RCC 7860 (cell line): ENCODE measurements at regions not wholly inside any gene's neighbourhood (a gene's known extent, or its start where the extent isn't known, plus 50 kb on each side); places are given as distances from the start of the nearest gene placed in this dataset.
"Not testable (repeated sequence)": the region's sequence is repeated elsewhere in the genome, so short reads cannot be mapped to it uniquely, and the experiment has no call there.

Experiments used
- DNase-seq: peaks from one replicate; pipeline ENCODE4 v3.0.0-alpha.2; 2015; ENCODE audit warnings: low spot score
- FAIRE-seq: peaks from 2 replicates; lab custom pipeline; 2012; peaks lifted over from hg19 to GRCh38; lab: Jason Lieb, UNC

DNA sequence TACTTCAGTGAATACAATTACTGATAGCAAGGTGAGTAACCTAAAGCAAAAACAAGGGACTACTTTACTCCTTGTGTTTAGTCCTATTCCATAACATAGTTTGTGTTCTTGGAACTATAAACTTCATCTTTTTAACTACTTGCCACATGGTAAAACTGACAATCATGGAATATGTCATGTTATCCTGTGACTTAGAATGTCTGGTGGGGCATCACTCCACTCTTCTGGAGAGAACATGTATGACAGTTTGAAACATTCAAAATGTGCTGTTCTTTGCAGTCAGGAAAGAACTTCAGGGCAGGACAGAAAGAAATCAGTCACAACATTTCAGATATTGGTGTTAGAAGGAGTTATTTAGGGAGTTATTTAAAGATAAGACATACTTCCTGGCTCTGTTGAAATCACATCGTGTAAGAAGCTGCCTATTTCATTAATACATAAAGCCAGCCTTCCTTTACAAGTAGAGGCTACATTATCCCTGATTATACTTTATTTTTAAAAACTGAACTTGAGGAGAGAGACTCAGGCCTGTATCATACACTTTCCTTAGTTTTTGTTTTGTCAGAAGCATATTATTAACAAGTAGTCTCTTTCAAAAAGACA is 184.9 kb downstream of the SPATA31A6 start:
- not testable (repeated sequence) for FAIRE-seq, DNase-seq

DNA sequence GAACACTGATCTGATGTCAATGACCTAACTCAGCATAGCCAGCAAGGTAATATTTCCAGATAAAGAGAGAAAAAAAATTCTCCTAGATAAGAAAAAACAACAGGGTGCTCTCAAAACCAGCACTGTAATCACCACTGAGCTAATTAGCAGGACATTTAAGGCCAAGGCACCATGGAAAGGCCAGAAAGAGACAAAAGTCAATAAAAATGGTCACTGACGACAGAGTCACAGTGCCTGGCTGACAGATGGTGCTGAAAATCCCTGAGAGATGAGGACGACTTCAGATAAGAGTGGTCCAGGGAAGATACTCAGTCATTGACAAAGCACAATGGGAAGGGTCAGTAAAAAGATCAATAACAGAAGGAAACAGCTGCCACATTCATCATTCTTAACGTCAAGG is 186.7 kb downstream of the SPATA31A6 start:
- not testable (repeated sequence) for DNase-seq, FAIRE-seq

- DNase-seq, FAIRE-seq: not testable (repeated sequence)
Observed at GRCh38 chr9:42371417-42371816, 188.0 kb downstream of the SPATA31A6 start.

GRCh38 chr9:42377530-42378417 is 194.3 kb downstream of the SPATA31A6 start:
- FAIRE-seq: not testable (repeated sequence)

GRCh38 chr9:42378418-42378815 is 195.0 kb downstream of the SPATA31A6 start:
- DNase-seq: no peak
- no peak for FAIRE-seq

More at GRCh38 chr9:42377530-42378417, 194.3 kb downstream of the SPATA31A6 start:
- DNase-seq: not testable (repeated sequence)

DNA sequence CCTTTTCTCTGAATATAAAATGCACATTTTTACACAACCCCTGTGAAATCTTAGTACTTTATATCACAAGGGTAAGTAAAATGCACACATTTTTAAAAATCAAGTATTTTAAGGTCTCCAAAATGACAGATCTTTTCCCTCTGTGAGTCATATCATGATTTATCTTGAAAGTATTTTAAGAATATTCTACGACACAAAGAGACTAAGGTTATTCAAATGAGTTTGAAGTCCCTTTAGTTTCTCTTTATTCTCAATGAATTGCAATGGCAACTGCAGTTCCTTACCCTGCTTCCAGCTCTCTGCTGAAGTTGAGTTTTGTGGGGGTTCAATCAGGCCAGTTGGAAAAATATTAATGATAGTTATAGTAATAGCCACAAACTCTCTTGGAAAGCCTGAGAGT is 196.1 kb downstream of the SPATA31A6 start:
- not testable (repeated sequence) for FAIRE-seq, DNase-seq

- not testable (repeated sequence) for DNase-seq, FAIRE-seq
Observed at GRCh38 chr9:42384585-42384984, 201.1 kb downstream of the SPATA31A6 start.

GRCh38 chr9:42385574-42386120 is 202.2 kb downstream of the SPATA31A6 start:
- DNase-seq, FAIRE-seq: not testable (repeated sequence)

- FAIRE-seq (no peak), DNase-seq (no peak)
Observed at GRCh38 chr9:42386477-42386876, 203.0 kb downstream of the SPATA31A6 start.

DNA sequence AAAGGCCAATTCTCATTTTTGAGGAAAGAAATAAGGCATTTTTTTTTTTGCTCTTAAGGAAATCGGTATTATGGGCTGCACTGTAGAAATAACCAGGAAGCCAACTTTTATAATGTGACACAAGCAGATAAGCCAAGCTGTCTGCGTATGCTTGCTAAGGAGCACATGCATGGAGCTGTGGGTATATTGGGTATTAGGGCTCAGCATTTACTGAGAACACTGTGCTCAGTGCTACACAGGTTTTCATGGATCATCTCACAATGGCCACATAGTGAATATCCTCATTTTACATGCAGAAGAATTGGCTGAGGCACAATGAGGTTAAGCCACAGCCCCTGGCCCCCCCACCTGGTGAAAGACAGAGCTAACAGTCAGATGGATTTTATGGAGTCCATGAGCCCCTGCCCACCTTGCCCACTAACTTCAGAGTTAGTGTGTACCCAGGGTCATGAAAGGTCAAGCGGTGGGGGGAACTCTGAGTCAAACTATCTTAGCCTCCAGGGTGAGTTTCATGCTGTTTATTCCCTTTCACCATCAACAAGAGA is 204.8 kb downstream of the SPATA31A6 start:
- DNase-seq (no peak), FAIRE-seq (no peak)

DNA sequence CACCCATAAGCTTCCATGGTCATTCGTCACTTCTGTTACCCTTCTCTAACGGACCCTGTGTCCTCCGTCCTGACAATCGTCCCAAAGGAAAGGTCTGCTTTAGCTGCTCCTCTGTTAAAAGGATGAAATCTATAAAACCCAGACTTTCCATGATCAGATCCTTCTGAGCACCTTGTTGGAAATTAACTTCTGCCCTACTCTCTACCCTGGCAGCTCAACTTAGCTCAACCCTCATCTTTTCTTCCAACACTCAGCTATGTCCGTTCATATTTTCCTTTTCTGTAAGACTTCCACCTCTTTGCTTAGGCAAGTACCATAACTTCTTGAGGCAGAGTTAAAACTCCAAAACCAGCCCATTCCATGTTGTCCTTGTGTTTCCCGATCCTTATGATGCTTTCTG is 205.4 kb downstream of the SPATA31A6 start:
- FAIRE-seq (no peak), DNase-seq (no peak)

DNA sequence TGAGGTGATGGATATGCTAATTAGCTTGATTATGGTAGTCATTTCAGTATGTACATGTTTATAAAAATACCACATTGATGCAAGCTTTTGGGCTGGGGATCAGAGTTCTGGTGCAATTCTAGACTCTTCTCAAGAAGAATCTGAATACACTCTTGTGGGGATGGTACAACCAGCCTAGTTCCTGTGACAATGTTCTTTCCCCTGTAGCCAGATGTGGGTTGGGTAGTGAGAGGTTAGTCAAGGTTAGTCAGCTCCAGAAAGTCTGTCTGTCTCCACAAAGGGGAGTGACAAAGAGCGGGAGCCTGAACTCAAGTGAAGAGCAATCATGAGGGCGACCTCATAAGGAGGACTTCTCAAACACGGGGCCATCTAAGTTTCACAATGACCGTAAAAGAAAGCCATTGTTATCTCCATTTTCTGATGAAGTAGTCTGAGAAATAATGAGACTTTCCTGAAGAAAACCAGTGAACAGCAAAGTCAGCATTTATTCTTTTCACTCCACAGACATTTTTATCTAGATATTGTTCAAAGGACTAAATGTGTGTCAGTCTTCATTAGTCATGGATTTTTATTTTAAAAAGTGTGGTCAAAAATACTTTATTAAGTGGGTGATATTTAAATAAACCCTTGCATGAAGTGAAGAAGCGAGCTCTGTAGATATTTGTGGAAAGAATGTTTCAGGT is 209.5 kb downstream of the SPATA31A6 start:
- DNase-seq, FAIRE-seq: not testable (repeated sequence)

DNA sequence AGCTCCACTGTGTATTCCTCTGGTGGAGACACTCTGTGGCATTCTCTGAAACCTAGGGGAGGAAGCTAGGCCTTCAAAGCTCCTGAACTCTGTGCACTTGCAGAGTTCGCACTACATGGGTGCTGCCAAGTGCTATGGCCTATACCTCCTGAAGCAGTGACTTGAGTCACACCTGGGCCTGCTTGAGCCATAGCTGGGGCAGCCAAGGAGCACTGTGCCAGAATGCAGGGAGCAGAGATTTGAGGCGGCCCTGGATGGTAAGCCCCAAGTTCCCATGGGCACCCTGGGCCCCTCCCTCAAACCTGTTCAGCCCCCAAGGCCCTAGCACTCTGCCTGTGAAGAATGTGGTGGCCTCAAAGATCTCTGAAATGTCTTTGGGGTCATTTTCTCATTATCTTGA is 212.9 kb downstream of the SPATA31A6 start:
- DNase-seq (no peak), FAIRE-seq (no peak)

- FAIRE-seq: not testable (repeated sequence)
Observed at GRCh38 chr9:42397336-42397735, 213.9 kb downstream of the SPATA31A6 start.

DNA sequence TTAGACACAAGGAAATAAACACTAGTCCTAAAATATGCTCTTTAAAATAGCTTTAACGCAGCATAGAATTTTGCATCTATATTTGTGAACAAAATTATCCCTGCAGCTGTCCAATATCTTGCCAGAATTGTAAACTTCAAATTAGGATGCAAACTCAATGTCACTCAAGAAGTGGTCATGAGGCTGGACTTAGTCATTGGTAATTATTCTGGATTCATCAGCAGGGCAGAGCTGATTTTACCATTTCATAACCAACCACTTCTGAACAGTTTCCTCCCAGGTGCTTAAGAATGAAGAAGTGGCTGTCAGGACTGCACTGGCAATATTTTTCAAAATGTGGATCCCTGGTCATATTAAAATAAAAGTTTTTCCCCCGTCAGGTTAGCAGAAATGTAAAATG is 219.5 kb downstream of the SPATA31A6 start:
- FAIRE-seq, DNase-seq: not testable (repeated sequence)

More at GRCh38 chr9:42397336-42397735, 213.9 kb downstream of the SPATA31A6 start:
- peak; percentile 48 for DNase-seq

- not testable (repeated sequence) for FAIRE-seq, DNase-seq
Observed at GRCh38 chr9:42409581-42409980, 226.1 kb downstream of the SPATA31A6 start.

DNA sequence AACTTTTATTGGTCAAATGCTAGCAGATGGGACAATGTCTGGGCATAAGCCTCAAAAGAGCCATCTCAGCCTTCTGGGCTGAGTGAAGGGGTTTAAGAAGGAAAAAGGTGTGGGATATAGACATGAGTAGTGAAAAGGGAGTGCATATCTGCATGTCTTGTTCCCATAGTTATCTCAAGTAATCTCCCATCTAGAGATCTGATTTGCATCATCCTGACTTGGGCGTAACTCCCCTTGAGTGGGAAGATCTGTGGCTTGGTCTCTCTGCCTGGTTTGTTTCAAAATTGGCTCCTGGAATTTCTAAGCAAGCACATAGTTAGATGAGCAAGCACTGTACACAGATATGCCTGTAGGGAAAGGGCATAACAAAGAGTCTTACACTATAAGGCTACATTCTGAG is 228.9 kb downstream of the SPATA31A6 start:
- not testable (repeated sequence) for FAIRE-seq, DNase-seq

DNA sequence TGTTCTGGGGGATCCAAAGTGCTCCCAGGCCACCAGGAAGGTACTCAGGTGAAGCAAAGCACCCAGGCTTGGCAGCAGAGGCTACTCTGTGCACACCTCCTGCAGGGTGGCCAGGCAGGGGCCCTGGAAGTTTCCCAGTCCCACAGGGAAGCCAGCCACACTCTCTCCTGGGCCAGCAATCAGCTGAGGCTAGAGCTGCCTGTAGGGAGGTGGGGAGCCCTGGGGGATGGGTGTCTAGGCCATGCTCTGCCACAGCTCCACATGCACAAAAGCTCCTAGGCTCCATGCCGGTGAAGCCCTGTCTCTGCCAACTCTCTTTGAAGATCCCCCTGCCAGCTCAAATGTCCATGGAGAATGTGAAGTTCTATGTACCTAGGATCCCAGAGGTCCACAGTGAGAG is 231.4 kb downstream of the SPATA31A6 start:
- FAIRE-seq: not testable (repeated sequence)

DNA sequence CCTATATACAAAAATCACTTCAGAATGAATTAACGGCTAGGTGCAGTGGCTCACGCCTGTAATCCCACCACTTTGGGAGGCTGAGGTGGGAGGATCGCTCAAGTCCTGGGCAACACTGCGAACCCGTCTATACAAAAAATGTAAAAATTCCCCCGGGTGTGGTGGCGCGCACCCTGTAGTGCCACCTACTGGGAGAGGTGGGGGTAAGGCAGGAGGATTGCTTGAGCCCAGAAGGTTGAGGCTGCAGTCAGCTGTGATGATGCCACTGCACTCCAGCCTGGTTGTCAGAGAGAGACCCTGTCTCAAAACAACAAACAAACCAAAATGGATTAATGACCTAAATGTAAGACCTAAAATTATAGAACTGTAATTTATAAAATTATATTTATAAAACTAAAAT is 236.2 kb downstream of the SPATA31A6 start:
- not testable (repeated sequence) for DNase-seq, FAIRE-seq

More for the DNA sequence above, 231.4 kb downstream of the SPATA31A6 start:
- not testable (repeated sequence) for DNase-seq

- DNase-seq, FAIRE-seq: not testable (repeated sequence)
Observed at GRCh38 chr9:42420324-42420723, 236.9 kb downstream of the SPATA31A6 start.
